ENCODE measurements at regions not wholly inside any gene's neighbourhood (a gene's known extent, or its start where the extent isn't known, plus 50 kb on each side); places are given as distances from the start of the nearest gene placed in this dataset.

GRCh38 chr14:65346895-65347294, 65.6 kb upstream of the FUT8 start:
- H3K4me1 ChIP-seq, result no peaks in the 10 kb centered on the region
- intact Hi-C loops (cut with DNase I), result no loop called here
- DNase-seq (no peak), ATAC-seq (peak in 2 of 4 donors; percentile 78 to 79), FAIRE-seq (no peak)
- WGBS, 2 donors, result 62 to 63% methylated on average over 5 of the region's 5 CpGs
- H3K4me3 ChIP-seq, result no peak overlapping the region
- no peaks in the 10 kb centered on the region for H3K9me3 ChIP-seq
- H3K27ac ChIP-seq, result no peak overlapping the region
- TF ChIP-seq CTCF (IDR thresholded peaks at IDR 0.05), result no peak
- H3K36me3 ChIP-seq, result no peaks in the 10 kb centered on the region
- no peaks in the 10 kb centered on the region for H3K27me3 ChIP-seq

- no peak overlapping the region for H3K4me3 ChIP-seq
- H3K27ac ChIP-seq, result no peak overlapping the region
- no peak for TF ChIP-seq CTCF (IDR thresholded peaks at IDR 0.05)
- H3K4me1 ChIP-seq, result no peaks in the 10 kb centered on the region
- intact Hi-C loops (cut with DNase I), result no loop called here
- DNase-seq (no peak), FAIRE-seq (no peak), ATAC-seq (no peak)
- H3K27me3 ChIP-seq, result no peaks in the 10 kb centered on the region
- no peaks in the 10 kb centered on the region for H3K9me3 ChIP-seq
- no peaks in the 10 kb centered on the region for H3K36me3 ChIP-seq
- 84 to 89% methylated on average over 3 of the region's 3 CpGs for WGBS, 2 donors
Measured at GRCh38 chr14:65348137-65348536, 64.4 kb upstream of the FUT8 start.

- intact Hi-C loops (cut with DNase I), result no loop called here
- Histone ChIP-seq H3K36me3 (no peaks in the 10 kb centered on the region), H3K27me3 (no peaks in the 10 kb centered on the region), H3K9me3 (no peaks in the 10 kb centered on the region), H3K27ac (no peak overlapping the region), H3K4me3 (no peak overlapping the region), H3K4me1 (no peaks in the 10 kb centered on the region)
- FAIRE-seq (no peak), ATAC-seq (peak in 3 of 4 donors; percentile 37 to 70 (median 55)), DNase-seq (no peak)
- 88 to 90% methylated on average over 4 of the region's 4 CpGs for WGBS, 2 donors
- no peak for TF ChIP-seq CTCF (IDR thresholded peaks at IDR 0.05)
Measured at GRCh38 chr14:65349100-65349499, 63.4 kb upstream of the FUT8 start.

GRCh38 chr14:65351493-65352194, 60.9 kb upstream of the FUT8 start:
- Histone ChIP-seq H3K4me1 (peaks cover 0 to 4% (median 3%) of the 10 kb centered on the region in 3 donors), H3K4me3 (no peak overlapping the region), H3K36me3 (no peaks in the 10 kb centered on the region), H3K27ac (no peak overlapping the region), H3K9me3 (no peaks in the 10 kb centered on the region), H3K27me3 (no peaks in the 10 kb centered on the region)
- FAIRE-seq (no peak), ATAC-seq (no peak), DNase-seq (no peak)
- intact Hi-C loops (cut with DNase I), result no loop called here
- no peak for TF ChIP-seq CTCF (IDR thresholded peaks at IDR 0.05)
- WGBS, 2 donors, result 83 to 93% methylated on average over 6 of the region's 6 CpGs

GRCh38 chr14:65352964-65353530, 59.5 kb upstream of the FUT8 start:
- no peak for FAIRE-seq
- Histone ChIP-seq H3K4me3 (no peak overlapping the region), H3K36me3 (no peaks in the 10 kb centered on the region), H3K27ac (no peak overlapping the region), H3K4me1 (peaks cover 0 to 4% (median 3%) of the 10 kb centered on the region in 3 donors), H3K9me3 (no peaks in the 10 kb centered on the region), H3K27me3 (no peaks in the 10 kb centered on the region)
- intact Hi-C loops (cut with DNase I), result no loop called here
- no peak for DNase-seq
- 92 to 93% methylated on average over 2 of the region's 2 CpGs for WGBS, 2 donors
- ATAC-seq, result peak; percentile 29 to 59 (median 56)
- TF ChIP-seq CTCF (IDR thresholded peaks at IDR 0.05), result no peak

All from pancreas (tissue), 10 donors.